ENCODE measurements at regions not wholly inside any gene's neighbourhood (a gene's known extent, or its start where the extent isn't known, plus 50 kb on each side); places are given as distances from the start of the nearest gene placed in this dataset.

DNA sequence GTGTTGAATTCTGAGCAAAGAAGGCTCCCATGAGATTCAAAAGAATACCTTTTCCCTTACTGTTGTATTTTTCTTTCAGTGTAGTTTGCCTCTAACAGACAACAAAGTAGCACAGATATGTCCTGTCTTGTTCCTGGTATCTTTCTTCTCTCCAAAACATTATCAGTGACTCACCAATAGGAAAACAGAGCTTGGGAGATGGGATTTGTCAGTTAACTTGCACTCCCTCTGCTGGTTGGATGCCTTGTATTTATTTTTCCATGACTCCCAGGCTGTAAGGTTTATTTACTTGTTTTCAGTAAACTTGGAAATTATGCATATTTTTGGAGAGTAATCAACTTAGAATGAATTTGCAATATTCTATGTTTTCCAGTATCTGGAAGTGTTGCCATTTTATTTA, 129.7 kb downstream of the SAMD9 start:
- TF ChIP-seq SMC3 (IDR thresholded peaks at IDR 0.05; ENCODE audit: low read depth, low read length) (peak; percentile 48), YY1 (IDR thresholded peaks at IDR 0.05; ENCODE audit: low read depth) (no peak), POLR2AphosphoS5 (IDR thresholded peaks at IDR 0.05; ENCODE audit: low read depth, low read length) (no peak), RFX5 (IDR thresholded peaks at IDR 0.05; ENCODE audit: low read length) (no peak), GABPA (IDR thresholded peaks at IDR 0.05; ENCODE audit: low read depth) (no peak), ELF1 (IDR thresholded peaks at IDR 0.05) (no peak), TAF1 (IDR thresholded peaks at IDR 0.05; ENCODE audit: borderline replicate concordance, low read depth, low read length) (no peak), EP300 (IDR thresholded peaks at IDR 0.05; ENCODE audit: borderline replicate concordance in 1 of 2, low read depth in 1 of 2, low read length in 1 of 2) (no peak), JUND (IDR thresholded peaks at IDR 0.05) (peak; percentile 30; the same call in 1 of the 2 replicates), EZH2phosphoT487 (IDR thresholded peaks at IDR 0.05; ENCODE audit: borderline replicate concordance, low read depth) (no peak), MEF2A (IDR thresholded peaks at IDR 0.05; ENCODE audit: borderline replicate concordance, low read depth) (no peak), TEAD4 (IDR thresholded peaks at IDR 0.05; ENCODE audit: borderline replicate concordance, insufficient read depth) (no peak)
- TF ChIP-seq, protein P1, sequence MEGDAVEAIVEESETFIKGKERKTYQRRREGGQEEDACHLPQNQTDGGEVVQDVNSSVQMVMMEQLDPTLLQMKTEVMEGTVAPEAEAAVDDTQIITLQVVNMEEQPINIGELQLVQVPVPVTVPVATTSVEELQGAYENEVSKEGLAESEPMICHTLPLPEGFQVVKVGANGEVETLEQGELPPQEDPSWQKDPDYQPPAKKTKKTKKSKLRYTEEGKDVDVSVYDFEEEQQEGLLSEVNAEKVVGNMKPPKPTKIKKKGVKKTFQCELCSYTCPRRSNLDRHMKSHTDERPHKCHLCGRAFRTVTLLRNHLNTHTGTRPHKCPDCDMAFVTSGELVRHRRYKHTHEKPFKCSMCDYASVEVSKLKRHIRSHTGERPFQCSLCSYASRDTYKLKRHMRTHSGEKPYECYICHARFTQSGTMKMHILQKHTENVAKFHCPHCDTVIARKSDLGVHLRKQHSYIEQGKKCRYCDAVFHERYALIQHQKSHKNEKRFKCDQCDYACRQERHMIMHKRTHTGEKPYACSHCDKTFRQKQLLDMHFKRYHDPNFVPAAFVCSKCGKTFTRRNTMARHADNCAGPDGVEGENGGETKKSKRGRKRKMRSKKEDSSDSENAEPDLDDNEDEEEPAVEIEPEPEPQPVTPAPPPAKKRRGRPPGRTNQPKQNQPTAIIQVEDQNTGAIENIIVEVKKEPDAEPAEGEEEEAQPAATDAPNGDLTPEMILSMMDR (IDR thresholded peaks at IDR 0.05) = peak; percentile 64
- TF ChIP-seq, protein P2, sequence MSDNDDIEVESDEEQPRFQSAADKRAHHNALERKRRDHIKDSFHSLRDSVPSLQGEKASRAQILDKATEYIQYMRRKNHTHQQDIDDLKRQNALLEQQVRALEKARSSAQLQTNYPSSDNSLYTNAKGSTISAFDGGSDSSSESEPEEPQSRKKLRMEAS (IDR thresholded peaks at IDR 0.05; ENCODE audit: low read depth) = no peak

Measured in SK-N-SH (cell line).